ENCODE measurements at regions not wholly inside any gene's neighbourhood (a gene's known extent, or its start where the extent isn't known, plus 50 kb on each side); places are given as distances from the start of the nearest gene placed in this dataset.

GRCh38 chr2:57897920-57898319 is 148.7 kb upstream of the VRK2 start:
- TF ChIP-seq POLR2A (IDR thresholded peaks at IDR 0.05; ENCODE audit: low read length) (no peak), GATA1 (IDR thresholded peaks at IDR 0.05; ENCODE audit: low read depth, low read length) (no peak)

Measured in erythroblast (primary cell).